ENCODE measurements at regions not wholly inside any gene's neighbourhood (a gene's known extent, or its start where the extent isn't known, plus 50 kb on each side); places are given as distances from the start of the nearest gene placed in this dataset.

GRCh38 chr10:65194126-65194525 is 1672.9 kb downstream of the REEP3 start:
- Histone ChIP-seq H3K79me2 (ENCODE audit: insufficient read depth, low read length) (no peaks in the 10 kb centered on the region), H3K4me3 (ENCODE audit: insufficient read depth, low read length, poor library complexity, severe bottlenecking) (no peak overlapping the region), H3K9ac (ENCODE audit: low read length) (no peak overlapping the region), H3K36me3 (ENCODE audit: low read length) (no peaks in the 10 kb centered on the region), H3K27ac (ENCODE audit: low read depth, low read length) (no peak overlapping the region), H4K20me1 (ENCODE audit: low read depth, low read length) (no peaks in the 10 kb centered on the region), H3K27me3 (ENCODE audit: low read length) (no peaks in the 10 kb centered on the region), H3F3A (ENCODE audit: insufficient read depth) (no peaks in the 10 kb centered on the region), H3K9me3 (ENCODE audit: insufficient read depth, low read length) (no peaks in the 10 kb centered on the region), H2AFZ (ENCODE audit: low read depth, low read length, severe bottlenecking) (no peak overlapping the region), H3K9me2 (replicated peaks; ENCODE audit: insufficient read depth, low read length) (no peaks in the 10 kb centered on the region), H3K4me2 (ENCODE audit: low read depth, low read length, poor library complexity, severe bottlenecking) (no peak overlapping the region)
- TF ChIP-seq EZH2phosphoT487 (conservative IDR thresholded peaks at IDR 0.05; ENCODE audit: low read length) = no peak
- no peak for TF ChIP-seq CTCF (IDR thresholded peaks at IDR 0.05; ENCODE audit: insufficient read depth, low read length, poor library complexity, severe bottlenecking)

- TF ChIP-seq CTCF (IDR thresholded peaks at IDR 0.05; ENCODE audit: insufficient read depth, low read length, poor library complexity, severe bottlenecking) (no peak), EZH2phosphoT487 (conservative IDR thresholded peaks at IDR 0.05; ENCODE audit: low read length) (no peak)
Measured at GRCh38 chr10:65194555-65194954, 1673.4 kb downstream of the REEP3 start.

GRCh38 chr10:65196111-65196510 is 1674.9 kb downstream of the REEP3 start:
- no peaks in the 10 kb centered on the region for H3K9me3 ChIP-seq (ENCODE audit: insufficient read depth, low read length)

More at GRCh38 chr10:65194555-65194954, 1673.4 kb downstream of the REEP3 start:
- no peaks in the 10 kb centered on the region for H3K27me3 ChIP-seq (ENCODE audit: low read length)
- H2AFZ ChIP-seq (ENCODE audit: low read depth, low read length, severe bottlenecking) = no peak overlapping the region
- H3K27ac ChIP-seq (ENCODE audit: low read depth, low read length) = no peak overlapping the region
- no peaks in the 10 kb centered on the region for H3K9me2 ChIP-seq (replicated peaks; ENCODE audit: insufficient read depth, low read length)
- H3F3A ChIP-seq (ENCODE audit: insufficient read depth) = no peaks in the 10 kb centered on the region
- H3K9me3 ChIP-seq (ENCODE audit: insufficient read depth, low read length) = no peaks in the 10 kb centered on the region
- no peaks in the 10 kb centered on the region for H3K79me2 ChIP-seq (ENCODE audit: insufficient read depth, low read length)
- no peak overlapping the region for H3K9ac ChIP-seq (ENCODE audit: low read length)
- H3K4me3 ChIP-seq (ENCODE audit: insufficient read depth, low read length, poor library complexity, severe bottlenecking) = no peak overlapping the region
- no peaks in the 10 kb centered on the region for H3K36me3 ChIP-seq (ENCODE audit: low read length)
- no peaks in the 10 kb centered on the region for H4K20me1 ChIP-seq (ENCODE audit: low read depth, low read length)
- H3K4me2 ChIP-seq (ENCODE audit: low read depth, low read length, poor library complexity, severe bottlenecking) = no peak overlapping the region

More at GRCh38 chr10:65196111-65196510, 1674.9 kb downstream of the REEP3 start:
- no peak overlapping the region for H3K27ac ChIP-seq (ENCODE audit: low read depth, low read length)
- no peak overlapping the region for H3K9ac ChIP-seq (ENCODE audit: low read length)
- H3K4me2 ChIP-seq (ENCODE audit: low read depth, low read length, poor library complexity, severe bottlenecking) = no peak overlapping the region
- no peaks in the 10 kb centered on the region for H3F3A ChIP-seq (ENCODE audit: insufficient read depth)
- no peaks in the 10 kb centered on the region for H3K27me3 ChIP-seq (ENCODE audit: low read length)
- TF ChIP-seq CTCF (IDR thresholded peaks at IDR 0.05; ENCODE audit: insufficient read depth, low read length, poor library complexity, severe bottlenecking) (no peak), EZH2phosphoT487 (conservative IDR thresholded peaks at IDR 0.05; ENCODE audit: low read length) (no peak)
- H3K4me3 ChIP-seq (ENCODE audit: insufficient read depth, low read length, poor library complexity, severe bottlenecking) = no peak overlapping the region
- H3K36me3 ChIP-seq (ENCODE audit: low read length) = no peaks in the 10 kb centered on the region
- H3K9me2 ChIP-seq (replicated peaks; ENCODE audit: insufficient read depth, low read length) = 0 out of 2 replicates have a peak, but pooled peaks cover 3% of the 10 kb centered on the region
- H4K20me1 ChIP-seq (ENCODE audit: low read depth, low read length) = no peaks in the 10 kb centered on the region
- H2AFZ ChIP-seq (ENCODE audit: low read depth, low read length, severe bottlenecking) = no peak overlapping the region
- no peaks in the 10 kb centered on the region for H3K79me2 ChIP-seq (ENCODE audit: insufficient read depth, low read length)
